ENCODE measurements at regions not wholly inside any gene's neighbourhood (a gene's known extent, or its start where the extent isn't known, plus 50 kb on each side); places are given as distances from the start of the nearest gene placed in this dataset.

- Mint-ChIP-seq H3K27me3 (no peaks in the 10 kb centered on the region), H3K36me3 (ENCODE audit: low read depth) (no peaks in the 10 kb centered on the region), H3K4me3 (no peak overlapping the region), H3K27ac (no peak overlapping the region), H3K9me3 (no peaks in the 10 kb centered on the region), H3K4me1 (no peaks in the 10 kb centered on the region)
- no peak for DNase-seq
- intact Hi-C loops (cut with micrococcal nuclease) = no loop called here
Observed at GRCh38 chrX:22616867-22617266, 344.2 kb downstream of the CBLL2 start.

GRCh38 chrX:22627576-22627975 is 354.9 kb downstream of the CBLL2 start:
- DNase-seq = no peak
- intact Hi-C loops (cut with micrococcal nuclease) = no loop called here
- Mint-ChIP-seq H3K27me3 (no peaks in the 10 kb centered on the region), H3K4me3 (no peak overlapping the region), H3K4me1 (no peaks in the 10 kb centered on the region), H3K36me3 (ENCODE audit: low read depth) (no peaks in the 10 kb centered on the region), H3K9me3 (no peaks in the 10 kb centered on the region), H3K27ac (no peak overlapping the region)

- intact Hi-C loops (cut with micrococcal nuclease) = no loop called here
- DNase-seq = no peak
- no peaks in the 10 kb centered on the region for H3K27me3 Mint-ChIP-seq
- no peak overlapping the region for H3K27ac Mint-ChIP-seq
- no peaks in the 10 kb centered on the region for H3K9me3 Mint-ChIP-seq
- H3K4me3 Mint-ChIP-seq = no peak overlapping the region
- no peaks in the 10 kb centered on the region for H3K4me1 Mint-ChIP-seq
- H3K36me3 Mint-ChIP-seq (ENCODE audit: low read depth) = no peaks in the 10 kb centered on the region
Observed at GRCh38 chrX:22628275-22628674, 355.6 kb downstream of the CBLL2 start.

GRCh38 chrX:22629105-22629725 is 356.5 kb downstream of the CBLL2 start:
- Mint-ChIP-seq H3K4me3 (no peak overlapping the region), H3K9me3 (no peaks in the 10 kb centered on the region), H3K27me3 (no peaks in the 10 kb centered on the region), H3K27ac (no peak overlapping the region), H3K4me1 (no peaks in the 10 kb centered on the region), H3K36me3 (ENCODE audit: low read depth) (no peaks in the 10 kb centered on the region)
- intact Hi-C loops (cut with micrococcal nuclease) = no loop called here
- no peak for DNase-seq

GRCh38 chrX:22634083-22634482 is 361.4 kb downstream of the CBLL2 start:
- DNase-seq = no peak
- intact Hi-C loops (cut with micrococcal nuclease) = no loop called here
- no peak overlapping the region for H3K27ac Mint-ChIP-seq
- H3K4me3 Mint-ChIP-seq = no peak overlapping the region
- no peaks in the 10 kb centered on the region for H3K4me1 Mint-ChIP-seq
- H3K27me3 Mint-ChIP-seq = no peaks in the 10 kb centered on the region
- H3K9me3 Mint-ChIP-seq = no peaks in the 10 kb centered on the region
- H3K36me3 Mint-ChIP-seq (ENCODE audit: low read depth) = no peaks in the 10 kb centered on the region

- Mint-ChIP-seq H3K27me3 (no peaks in the 10 kb centered on the region), H3K9me3 (no peaks in the 10 kb centered on the region), H3K27ac (no peak overlapping the region), H3K4me3 (no peak overlapping the region), H3K36me3 (ENCODE audit: low read depth) (no peaks in the 10 kb centered on the region), H3K4me1 (no peaks in the 10 kb centered on the region)
- no peak for DNase-seq
- intact Hi-C loops (cut with micrococcal nuclease) = no loop called here
Observed at GRCh38 chrX:22634751-22635150, 362.0 kb downstream of the CBLL2 start.

GRCh38 chrX:22648281-22648680 is 351.5 kb upstream of the DDX53 start:
- no peaks in the 10 kb centered on the region for H3K9me3 Mint-ChIP-seq
- no peaks in the 10 kb centered on the region for H3K36me3 Mint-ChIP-seq (ENCODE audit: low read depth)
- DNase-seq = no peak
- H3K4me1 Mint-ChIP-seq = no peaks in the 10 kb centered on the region
- H3K4me3 Mint-ChIP-seq = no peak overlapping the region
- no peaks in the 10 kb centered on the region for H3K27me3 Mint-ChIP-seq
- intact Hi-C loops (cut with micrococcal nuclease) = no loop called here
- no peak overlapping the region for H3K27ac Mint-ChIP-seq

- no peak overlapping the region for H3K27ac Mint-ChIP-seq
- H3K27me3 Mint-ChIP-seq = no peaks in the 10 kb centered on the region
- no peaks in the 10 kb centered on the region for H3K36me3 Mint-ChIP-seq (ENCODE audit: low read depth)
- no peaks in the 10 kb centered on the region for H3K9me3 Mint-ChIP-seq
- no peaks in the 10 kb centered on the region for H3K4me1 Mint-ChIP-seq
- intact Hi-C loops (cut with micrococcal nuclease) = no loop called here
- no peak overlapping the region for H3K4me3 Mint-ChIP-seq
- no peak for DNase-seq
Observed at GRCh38 chrX:22650691-22651090, 349.1 kb upstream of the DDX53 start.

GRCh38 chrX:22652596-22652995 is 347.2 kb upstream of the DDX53 start:
- Mint-ChIP-seq H3K36me3 (ENCODE audit: low read depth) (no peaks in the 10 kb centered on the region), H3K4me3 (no peak overlapping the region), H3K4me1 (no peaks in the 10 kb centered on the region), H3K27me3 (no peaks in the 10 kb centered on the region), H3K9me3 (no peaks in the 10 kb centered on the region), H3K27ac (no peak overlapping the region)
- no peak for DNase-seq
- intact Hi-C loops (cut with micrococcal nuclease) = no loop called here

GRCh38 chrX:22660756-22661155 is 339.0 kb upstream of the DDX53 start:
- Mint-ChIP-seq H3K4me3 (no peak overlapping the region), H3K36me3 (ENCODE audit: low read depth) (no peaks in the 10 kb centered on the region), H3K4me1 (no peaks in the 10 kb centered on the region), H3K27ac (no peak overlapping the region), H3K9me3 (no peaks in the 10 kb centered on the region), H3K27me3 (no peaks in the 10 kb centered on the region)
- no peak for DNase-seq
- intact Hi-C loops (cut with micrococcal nuclease) = no loop called here

- Mint-ChIP-seq H3K36me3 (ENCODE audit: low read depth) (no peaks in the 10 kb centered on the region), H3K9me3 (no peaks in the 10 kb centered on the region), H3K27ac (no peak overlapping the region), H3K4me3 (no peak overlapping the region), H3K4me1 (no peaks in the 10 kb centered on the region), H3K27me3 (no peaks in the 10 kb centered on the region)
- DNase-seq = no peak
- intact Hi-C loops (cut with micrococcal nuclease) = no loop called here
Observed at GRCh38 chrX:22662776-22663175, 337.0 kb upstream of the DDX53 start.

GRCh38 chrX:22664826-22665225 is 334.9 kb upstream of the DDX53 start:
- no peak overlapping the region for H3K4me3 Mint-ChIP-seq
- no peak for DNase-seq
- no peaks in the 10 kb centered on the region for H3K36me3 Mint-ChIP-seq (ENCODE audit: low read depth)
- H3K27ac Mint-ChIP-seq = no peak overlapping the region
- H3K9me3 Mint-ChIP-seq = no peaks in the 10 kb centered on the region
- no peaks in the 10 kb centered on the region for H3K4me1 Mint-ChIP-seq
- H3K27me3 Mint-ChIP-seq = no peaks in the 10 kb centered on the region
- intact Hi-C loops (cut with micrococcal nuclease) = no loop called here

- no peaks in the 10 kb centered on the region for H3K9me3 Mint-ChIP-seq
- no peaks in the 10 kb centered on the region for H3K27me3 Mint-ChIP-seq
- no peak for DNase-seq
- intact Hi-C loops (cut with micrococcal nuclease) = no loop called here
- no peak overlapping the region for H3K27ac Mint-ChIP-seq
- H3K36me3 Mint-ChIP-seq (ENCODE audit: low read depth) = no peaks in the 10 kb centered on the region
- H3K4me1 Mint-ChIP-seq = no peaks in the 10 kb centered on the region
- no peak overlapping the region for H3K4me3 Mint-ChIP-seq
Observed at GRCh38 chrX:22665818-22666217, 333.9 kb upstream of the DDX53 start.

- no peaks in the 10 kb centered on the region for H3K36me3 Mint-ChIP-seq (ENCODE audit: low read depth)
- no peak overlapping the region for H3K4me3 Mint-ChIP-seq
- intact Hi-C loops (cut with micrococcal nuclease) = no loop called here
- H3K27me3 Mint-ChIP-seq = no peaks in the 10 kb centered on the region
- DNase-seq = no peak
- H3K4me1 Mint-ChIP-seq = no peaks in the 10 kb centered on the region
- no peaks in the 10 kb centered on the region for H3K9me3 Mint-ChIP-seq
- no peak overlapping the region for H3K27ac Mint-ChIP-seq
Observed at GRCh38 chrX:22666441-22666840, 333.3 kb upstream of the DDX53 start.

- Mint-ChIP-seq H3K27me3 (no peaks in the 10 kb centered on the region), H3K36me3 (ENCODE audit: low read depth) (no peaks in the 10 kb centered on the region), H3K9me3 (no peaks in the 10 kb centered on the region), H3K4me3 (no peak overlapping the region), H3K4me1 (no peaks in the 10 kb centered on the region), H3K27ac (no peak overlapping the region)
- intact Hi-C loops (cut with micrococcal nuclease) = no loop called here
- DNase-seq = no peak
Observed at GRCh38 chrX:22674932-22675331, 324.8 kb upstream of the DDX53 start.
